ENCODE measurements at regions not wholly inside any gene's neighbourhood (a gene's known extent, or its start where the extent isn't known, plus 50 kb on each side); places are given as distances from the start of the nearest gene placed in this dataset.

GRCh38 chr1:217261636-217262035 lies 369.3 kb downstream of the GPATCH2 start:
- no peak for TF ChIP-seq POLR2A (IDR thresholded peaks at IDR 0.05)
- TF ChIP-seq, protein P1, sequence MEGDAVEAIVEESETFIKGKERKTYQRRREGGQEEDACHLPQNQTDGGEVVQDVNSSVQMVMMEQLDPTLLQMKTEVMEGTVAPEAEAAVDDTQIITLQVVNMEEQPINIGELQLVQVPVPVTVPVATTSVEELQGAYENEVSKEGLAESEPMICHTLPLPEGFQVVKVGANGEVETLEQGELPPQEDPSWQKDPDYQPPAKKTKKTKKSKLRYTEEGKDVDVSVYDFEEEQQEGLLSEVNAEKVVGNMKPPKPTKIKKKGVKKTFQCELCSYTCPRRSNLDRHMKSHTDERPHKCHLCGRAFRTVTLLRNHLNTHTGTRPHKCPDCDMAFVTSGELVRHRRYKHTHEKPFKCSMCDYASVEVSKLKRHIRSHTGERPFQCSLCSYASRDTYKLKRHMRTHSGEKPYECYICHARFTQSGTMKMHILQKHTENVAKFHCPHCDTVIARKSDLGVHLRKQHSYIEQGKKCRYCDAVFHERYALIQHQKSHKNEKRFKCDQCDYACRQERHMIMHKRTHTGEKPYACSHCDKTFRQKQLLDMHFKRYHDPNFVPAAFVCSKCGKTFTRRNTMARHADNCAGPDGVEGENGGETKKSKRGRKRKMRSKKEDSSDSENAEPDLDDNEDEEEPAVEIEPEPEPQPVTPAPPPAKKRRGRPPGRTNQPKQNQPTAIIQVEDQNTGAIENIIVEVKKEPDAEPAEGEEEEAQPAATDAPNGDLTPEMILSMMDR (IDR thresholded peaks at IDR 0.05): no peak
